Neural cell (in vitro differentiated cells): ENCODE measurements at regions not wholly inside any gene's neighbourhood (a gene's known extent, or its start where the extent isn't known, plus 50 kb on each side); places are given as distances from the start of the nearest gene placed in this dataset.

Experiments
- EP300 ChIP-seq: fragments of 450-650 bp; conservative IDR thresholded peaks from 2 replicates; pipeline ENCODE4 v1.6.1; 2014; ENCODE audit warnings: antibody characterized with exemption, mild to moderate bottlenecking, moderate library complexity; ENCODE audit not compliant: poor library complexity, severe bottlenecking
- POLR2AphosphoS5 ChIP-seq: IDR thresholded peaks from 2 replicates; pipeline ENCODE4 v1.6.1; 2012
- SMC3 ChIP-seq: fragments of 450-650 bp; conservative IDR thresholded peaks from 2 replicates; pipeline ENCODE4 v1.6.1; 2014; ENCODE audit warnings: antibody characterized with exemption, mild to moderate bottlenecking, moderate library complexity; ENCODE audit not compliant: poor library complexity
- TAF1 ChIP-seq: IDR thresholded peaks from 2 replicates; pipeline ENCODE4 v1.6.1; 2012; ENCODE audit warnings: low read depth
- TF ChIP-seq, protein P1 (sequence below): fragments of 450-650 bp; IDR thresholded peaks from 2 replicates; pipeline ENCODE4 v1.5.1; 2014; ENCODE audit warnings: antibody characterized with exemption, mild to moderate bottlenecking, moderate library complexity; ENCODE audit not compliant: poor library complexity, severe bottlenecking
- TF ChIP-seq, protein P2 (sequence below): IDR thresholded peaks from 2 replicates; pipeline ENCODE4 v1.6.1; 2012; ENCODE audit warnings: borderline replicate concordance

DNA sequence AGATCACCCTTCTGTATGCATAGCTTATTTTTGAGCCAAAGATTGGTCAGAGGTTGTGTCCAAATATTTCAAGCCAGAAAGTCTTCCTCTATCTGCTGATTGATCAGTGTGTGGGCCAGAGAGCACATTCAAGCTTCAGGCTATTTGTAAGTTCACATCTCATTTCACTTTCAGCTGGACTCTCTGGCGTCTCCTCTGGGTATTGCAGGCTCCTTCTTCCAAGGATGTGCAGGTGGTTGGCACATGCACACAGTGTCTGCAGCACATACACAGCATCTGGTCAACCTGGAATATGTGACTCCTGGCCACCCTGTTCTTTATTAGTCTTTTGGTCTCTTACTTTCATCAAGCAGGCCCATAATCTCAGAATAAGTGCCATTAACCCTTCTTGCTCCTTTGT lies 516.1 kb downstream of the ANXA1 start:
- TF ChIP-seq, protein P1, sequence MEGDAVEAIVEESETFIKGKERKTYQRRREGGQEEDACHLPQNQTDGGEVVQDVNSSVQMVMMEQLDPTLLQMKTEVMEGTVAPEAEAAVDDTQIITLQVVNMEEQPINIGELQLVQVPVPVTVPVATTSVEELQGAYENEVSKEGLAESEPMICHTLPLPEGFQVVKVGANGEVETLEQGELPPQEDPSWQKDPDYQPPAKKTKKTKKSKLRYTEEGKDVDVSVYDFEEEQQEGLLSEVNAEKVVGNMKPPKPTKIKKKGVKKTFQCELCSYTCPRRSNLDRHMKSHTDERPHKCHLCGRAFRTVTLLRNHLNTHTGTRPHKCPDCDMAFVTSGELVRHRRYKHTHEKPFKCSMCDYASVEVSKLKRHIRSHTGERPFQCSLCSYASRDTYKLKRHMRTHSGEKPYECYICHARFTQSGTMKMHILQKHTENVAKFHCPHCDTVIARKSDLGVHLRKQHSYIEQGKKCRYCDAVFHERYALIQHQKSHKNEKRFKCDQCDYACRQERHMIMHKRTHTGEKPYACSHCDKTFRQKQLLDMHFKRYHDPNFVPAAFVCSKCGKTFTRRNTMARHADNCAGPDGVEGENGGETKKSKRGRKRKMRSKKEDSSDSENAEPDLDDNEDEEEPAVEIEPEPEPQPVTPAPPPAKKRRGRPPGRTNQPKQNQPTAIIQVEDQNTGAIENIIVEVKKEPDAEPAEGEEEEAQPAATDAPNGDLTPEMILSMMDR = no peak
- no peak for TF ChIP-seq POLR2AphosphoS5
- TF ChIP-seq TAF1 = no peak
- no peak for TF ChIP-seq EP300
- no peak for TF ChIP-seq SMC3
- TF ChIP-seq, protein P2, sequence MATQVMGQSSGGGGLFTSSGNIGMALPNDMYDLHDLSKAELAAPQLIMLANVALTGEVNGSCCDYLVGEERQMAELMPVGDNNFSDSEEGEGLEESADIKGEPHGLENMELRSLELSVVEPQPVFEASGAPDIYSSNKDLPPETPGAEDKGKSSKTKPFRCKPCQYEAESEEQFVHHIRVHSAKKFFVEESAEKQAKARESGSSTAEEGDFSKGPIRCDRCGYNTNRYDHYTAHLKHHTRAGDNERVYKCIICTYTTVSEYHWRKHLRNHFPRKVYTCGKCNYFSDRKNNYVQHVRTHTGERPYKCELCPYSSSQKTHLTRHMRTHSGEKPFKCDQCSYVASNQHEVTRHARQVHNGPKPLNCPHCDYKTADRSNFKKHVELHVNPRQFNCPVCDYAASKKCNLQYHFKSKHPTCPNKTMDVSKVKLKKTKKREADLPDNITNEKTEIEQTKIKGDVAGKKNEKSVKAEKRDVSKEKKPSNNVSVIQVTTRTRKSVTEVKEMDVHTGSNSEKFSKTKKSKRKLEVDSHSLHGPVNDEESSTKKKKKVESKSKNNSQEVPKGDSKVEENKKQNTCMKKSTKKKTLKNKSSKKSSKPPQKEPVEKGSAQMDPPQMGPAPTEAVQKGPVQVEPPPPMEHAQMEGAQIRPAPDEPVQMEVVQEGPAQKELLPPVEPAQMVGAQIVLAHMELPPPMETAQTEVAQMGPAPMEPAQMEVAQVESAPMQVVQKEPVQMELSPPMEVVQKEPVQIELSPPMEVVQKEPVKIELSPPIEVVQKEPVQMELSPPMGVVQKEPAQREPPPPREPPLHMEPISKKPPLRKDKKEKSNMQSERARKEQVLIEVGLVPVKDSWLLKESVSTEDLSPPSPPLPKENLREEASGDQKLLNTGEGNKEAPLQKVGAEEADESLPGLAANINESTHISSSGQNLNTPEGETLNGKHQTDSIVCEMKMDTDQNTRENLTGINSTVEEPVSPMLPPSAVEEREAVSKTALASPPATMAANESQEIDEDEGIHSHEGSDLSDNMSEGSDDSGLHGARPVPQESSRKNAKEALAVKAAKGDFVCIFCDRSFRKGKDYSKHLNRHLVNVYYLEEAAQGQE = no peak
